ENCODE measurements at regions not wholly inside any gene's neighbourhood (a gene's known extent, or its start where the extent isn't known, plus 50 kb on each side); places are given as distances from the start of the nearest gene placed in this dataset.

GRCh38 chr9:90998573-90998972, 197.0 kb downstream of the SYK start:
- ATAC-seq: no peak
- no peak for TF ChIP-seq OSR1 (CRISPR knock-in tag; IDR thresholded peaks at IDR 0.05)
- no peak for TF ChIP-seq ARNTL (CRISPR knock-in tag; IDR thresholded peaks at IDR 0.05; ENCODE audit: borderline replicate concordance, low read depth)
- no peak for TF ChIP-seq POU6F1 (CRISPR knock-in tag; IDR thresholded peaks at IDR 0.05; ENCODE audit: borderline replicate concordance, low read depth)
- no peak for TF ChIP-seq ZFP3 (CRISPR knock-in tag; IDR thresholded peaks at IDR 0.05)
- TF ChIP-seq BACH2 (CRISPR knock-in tag; IDR thresholded peaks at IDR 0.05; ENCODE audit: borderline replicate concordance): no peak
- no peak for TF ChIP-seq TOX (CRISPR knock-in tag; IDR thresholded peaks at IDR 0.05; ENCODE audit: borderline replicate concordance)
- TF ChIP-seq CREB5 (CRISPR knock-in tag; IDR thresholded peaks at IDR 0.05; ENCODE audit: low read depth): no peak
- TF ChIP-seq CSDC2 (CRISPR knock-in tag; IDR thresholded peaks at IDR 0.05): no peak
- TF ChIP-seq CSRNP3 (CRISPR knock-in tag; IDR thresholded peaks at IDR 0.05): no peak
- no peak for TF ChIP-seq ESRRG (CRISPR knock-in tag; IDR thresholded peaks at IDR 0.05)

GRCh38 chr9:90999425-91000397, 198.1 kb downstream of the SYK start:
- TF ChIP-seq ZNF70 (CRISPR knock-in tag; IDR thresholded peaks at IDR 0.05): no peak
- TF ChIP-seq TCF4 (CRISPR knock-in tag; IDR thresholded peaks at IDR 0.05; ENCODE audit: borderline replicate concordance): no peak
- no peak for TF ChIP-seq GLIS3 (CRISPR knock-in tag; IDR thresholded peaks at IDR 0.05)
- TF ChIP-seq ZFP30 (CRISPR knock-in tag; IDR thresholded peaks at IDR 0.05): no peak
- TF ChIP-seq ZNF565 (CRISPR knock-in tag; conservative IDR thresholded peaks at IDR 0.05; ENCODE audit: low read depth): no peak
- no peak for TF ChIP-seq ISL1 (CRISPR knock-in tag; IDR thresholded peaks at IDR 0.05)
- TF ChIP-seq ZFP3 (CRISPR knock-in tag; IDR thresholded peaks at IDR 0.05): no peak
- no peak for TF ChIP-seq CSDC2 (CRISPR knock-in tag; IDR thresholded peaks at IDR 0.05)
- TF ChIP-seq PPARA (CRISPR knock-in tag; IDR thresholded peaks at IDR 0.05; ENCODE audit: borderline replicate concordance): no peak
- no peak for TF ChIP-seq ZNF8 (CRISPR knock-in tag; IDR thresholded peaks at IDR 0.05)
- no peak for TF ChIP-seq ARNTL (CRISPR knock-in tag; IDR thresholded peaks at IDR 0.05; ENCODE audit: borderline replicate concordance, low read depth)
- no peak for TF ChIP-seq ESRRG (CRISPR knock-in tag; IDR thresholded peaks at IDR 0.05)
- no peak for TF ChIP-seq TSHZ2 (CRISPR knock-in tag; IDR thresholded peaks at IDR 0.05)
- no peak for TF ChIP-seq TOX (CRISPR knock-in tag; IDR thresholded peaks at IDR 0.05; ENCODE audit: borderline replicate concordance)
- TF ChIP-seq SNAI2 (CRISPR knock-in tag; IDR thresholded peaks at IDR 0.05): no peak
- TF ChIP-seq POU6F1 (CRISPR knock-in tag; IDR thresholded peaks at IDR 0.05; ENCODE audit: borderline replicate concordance, low read depth): no peak
- no peak for TF ChIP-seq ZC3H10 (CRISPR knock-in tag; IDR thresholded peaks at IDR 0.05)
- no peak for ATAC-seq
